Ishikawa (cell line): ENCODE measurements at regions not wholly inside any gene's neighbourhood (a gene's known extent, or its start where the extent isn't known, plus 50 kb on each side); places are given as distances from the start of the nearest gene placed in this dataset.

Experiments used
- CEBPB ChIP-seq: IDR thresholded peaks from 2 replicates; pipeline ENCODE4 v1.6.1; 2012
- CREB1 ChIP-seq: IDR thresholded peaks from 2 replicates; pipeline ENCODE4 v1.6.1; 2012; ENCODE audit warnings: low read depth
- EGR1 ChIP-seq: IDR thresholded peaks from 2 replicates; pipeline ENCODE4 v1.6.1; 2012
- EP300 ChIP-seq: IDR thresholded peaks from 2 replicates; pipeline ENCODE4 v1.6.1; 2012; ENCODE audit warnings: borderline replicate concordance
- FOXM1 ChIP-seq: IDR thresholded peaks from 2 replicates; pipeline ENCODE4 v1.6.1; 2012; ENCODE audit warnings: low read depth, borderline replicate concordance
- NFIC ChIP-seq: IDR thresholded peaks from 2 replicates; pipeline ENCODE4 v1.6.1; 2012
- RAD21 ChIP-seq: IDR thresholded peaks from 2 replicates; pipeline ENCODE4 v1.6.1; 2012; ENCODE audit warnings: low read depth
- TAF1 ChIP-seq: IDR thresholded peaks from 2 replicates; pipeline ENCODE4 v1.6.1; 2012; ENCODE audit warnings: low read depth, mild to moderate bottlenecking
- TCF12 ChIP-seq: IDR thresholded peaks from 2 replicates; pipeline ENCODE4 v1.6.1; 2012; ENCODE audit warnings: low read depth
- TEAD4 ChIP-seq: IDR thresholded peaks from 2 replicates; pipeline ENCODE4 v1.6.1; 2012
- YY1 ChIP-seq: IDR thresholded peaks from 2 replicates; pipeline ENCODE4 v1.6.1; 2012; ENCODE audit warnings: low read depth
- ZBTB7A ChIP-seq: IDR thresholded peaks from 2 replicates; pipeline ENCODE4 v1.6.1; 2012; ENCODE audit warnings: low read depth
- TF ChIP-seq, protein P1 (sequence below): IDR thresholded peaks from 2 replicates; pipeline ENCODE4 v1.6.1; 2012; ENCODE audit warnings: low read depth, mild to moderate bottlenecking
- TF ChIP-seq, protein P2 (sequence below): IDR thresholded peaks from 2 replicates; pipeline ENCODE4 v1.6.1; 2012
- TF ChIP-seq, protein P3 (sequence below): IDR thresholded peaks from 2 replicates; pipeline ENCODE4 v1.6.1; 2012

DNA sequence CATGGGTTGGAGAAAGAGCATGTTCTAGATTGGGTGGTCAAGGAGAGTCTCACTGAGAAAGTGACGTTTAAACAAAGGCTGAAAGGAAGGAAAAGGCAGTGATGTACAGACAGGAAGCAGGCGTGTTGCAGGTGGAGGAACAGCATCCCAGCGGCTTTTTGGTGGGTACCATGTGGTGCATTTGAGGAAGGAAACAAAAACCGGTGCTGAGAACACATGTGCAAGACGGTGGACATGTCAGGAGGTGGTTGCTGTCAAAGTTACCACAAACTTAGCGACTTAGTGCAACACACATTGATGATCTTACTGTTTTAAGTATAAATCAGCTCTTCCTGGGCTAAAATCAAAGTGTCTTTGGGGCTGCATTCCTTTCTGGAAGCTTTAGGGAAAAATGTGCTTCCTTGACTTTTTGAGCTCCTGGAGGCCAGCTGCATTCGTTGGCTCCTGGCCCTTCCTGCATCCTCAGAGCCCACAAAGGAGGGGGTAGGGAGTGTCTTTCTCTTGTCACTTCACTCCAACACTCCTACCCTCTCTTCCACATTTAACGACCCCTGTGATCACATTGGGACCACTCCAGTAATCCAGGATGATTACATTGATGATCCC is 380.6 kb downstream of the FBXO15 start:
- TF ChIP-seq TAF1 (no peak), YY1 (no peak), TEAD4 (no peak), CREB1 (no peak), CEBPB (no peak), NFIC (no peak), TCF12 (no peak), FOXM1 (no peak), RAD21 (no peak), EP300 (no peak), EGR1 (no peak), ZBTB7A (no peak)
- TF ChIP-seq, protein P1, sequence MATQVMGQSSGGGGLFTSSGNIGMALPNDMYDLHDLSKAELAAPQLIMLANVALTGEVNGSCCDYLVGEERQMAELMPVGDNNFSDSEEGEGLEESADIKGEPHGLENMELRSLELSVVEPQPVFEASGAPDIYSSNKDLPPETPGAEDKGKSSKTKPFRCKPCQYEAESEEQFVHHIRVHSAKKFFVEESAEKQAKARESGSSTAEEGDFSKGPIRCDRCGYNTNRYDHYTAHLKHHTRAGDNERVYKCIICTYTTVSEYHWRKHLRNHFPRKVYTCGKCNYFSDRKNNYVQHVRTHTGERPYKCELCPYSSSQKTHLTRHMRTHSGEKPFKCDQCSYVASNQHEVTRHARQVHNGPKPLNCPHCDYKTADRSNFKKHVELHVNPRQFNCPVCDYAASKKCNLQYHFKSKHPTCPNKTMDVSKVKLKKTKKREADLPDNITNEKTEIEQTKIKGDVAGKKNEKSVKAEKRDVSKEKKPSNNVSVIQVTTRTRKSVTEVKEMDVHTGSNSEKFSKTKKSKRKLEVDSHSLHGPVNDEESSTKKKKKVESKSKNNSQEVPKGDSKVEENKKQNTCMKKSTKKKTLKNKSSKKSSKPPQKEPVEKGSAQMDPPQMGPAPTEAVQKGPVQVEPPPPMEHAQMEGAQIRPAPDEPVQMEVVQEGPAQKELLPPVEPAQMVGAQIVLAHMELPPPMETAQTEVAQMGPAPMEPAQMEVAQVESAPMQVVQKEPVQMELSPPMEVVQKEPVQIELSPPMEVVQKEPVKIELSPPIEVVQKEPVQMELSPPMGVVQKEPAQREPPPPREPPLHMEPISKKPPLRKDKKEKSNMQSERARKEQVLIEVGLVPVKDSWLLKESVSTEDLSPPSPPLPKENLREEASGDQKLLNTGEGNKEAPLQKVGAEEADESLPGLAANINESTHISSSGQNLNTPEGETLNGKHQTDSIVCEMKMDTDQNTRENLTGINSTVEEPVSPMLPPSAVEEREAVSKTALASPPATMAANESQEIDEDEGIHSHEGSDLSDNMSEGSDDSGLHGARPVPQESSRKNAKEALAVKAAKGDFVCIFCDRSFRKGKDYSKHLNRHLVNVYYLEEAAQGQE = no peak
- TF ChIP-seq, protein P2, sequence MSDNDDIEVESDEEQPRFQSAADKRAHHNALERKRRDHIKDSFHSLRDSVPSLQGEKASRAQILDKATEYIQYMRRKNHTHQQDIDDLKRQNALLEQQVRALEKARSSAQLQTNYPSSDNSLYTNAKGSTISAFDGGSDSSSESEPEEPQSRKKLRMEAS = no peak
- TF ChIP-seq, protein P3, sequence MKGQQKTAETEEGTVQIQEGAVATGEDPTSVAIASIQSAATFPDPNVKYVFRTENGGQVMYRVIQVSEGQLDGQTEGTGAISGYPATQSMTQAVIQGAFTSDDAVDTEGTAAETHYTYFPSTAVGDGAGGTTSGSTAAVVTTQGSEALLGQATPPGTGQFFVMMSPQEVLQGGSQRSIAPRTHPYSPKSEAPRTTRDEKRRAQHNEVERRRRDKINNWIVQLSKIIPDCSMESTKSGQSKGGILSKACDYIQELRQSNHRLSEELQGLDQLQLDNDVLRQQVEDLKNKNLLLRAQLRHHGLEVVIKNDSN = no peak

DNA sequence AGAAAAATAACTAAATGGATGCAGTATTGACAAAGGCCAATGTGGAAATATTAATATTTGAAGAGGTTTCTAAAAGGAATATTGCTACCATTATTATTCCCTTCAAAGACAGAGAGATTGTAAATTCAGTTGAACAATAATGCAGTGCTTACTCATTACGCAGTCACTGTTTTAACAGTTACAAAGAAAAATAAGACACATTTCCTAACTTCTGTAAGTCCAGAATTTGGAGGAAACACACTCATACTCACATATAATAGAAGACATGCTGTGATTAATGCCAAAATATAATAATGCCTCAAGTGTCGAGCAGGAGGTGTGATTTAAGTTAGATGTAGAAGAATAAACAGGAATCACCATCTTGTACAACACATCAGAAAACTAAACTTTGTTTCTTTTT is 389.2 kb downstream of the FBXO15 start:
- no peak for TF ChIP-seq EP300
- TF ChIP-seq FOXM1 = no peak
- no peak for TF ChIP-seq TEAD4
- TF ChIP-seq ZBTB7A = no peak
- TF ChIP-seq EGR1 = no peak
- TF ChIP-seq RAD21 = no peak
- TF ChIP-seq, protein P3 = no peak
- no peak for TF ChIP-seq TAF1
- TF ChIP-seq YY1 = no peak
- no peak for TF ChIP-seq NFIC
- no peak for TF ChIP-seq CEBPB
- TF ChIP-seq CREB1 = no peak
- TF ChIP-seq, protein P1 = no peak
- TF ChIP-seq TCF12 = no peak
- TF ChIP-seq, protein P2 = no peak

DNA sequence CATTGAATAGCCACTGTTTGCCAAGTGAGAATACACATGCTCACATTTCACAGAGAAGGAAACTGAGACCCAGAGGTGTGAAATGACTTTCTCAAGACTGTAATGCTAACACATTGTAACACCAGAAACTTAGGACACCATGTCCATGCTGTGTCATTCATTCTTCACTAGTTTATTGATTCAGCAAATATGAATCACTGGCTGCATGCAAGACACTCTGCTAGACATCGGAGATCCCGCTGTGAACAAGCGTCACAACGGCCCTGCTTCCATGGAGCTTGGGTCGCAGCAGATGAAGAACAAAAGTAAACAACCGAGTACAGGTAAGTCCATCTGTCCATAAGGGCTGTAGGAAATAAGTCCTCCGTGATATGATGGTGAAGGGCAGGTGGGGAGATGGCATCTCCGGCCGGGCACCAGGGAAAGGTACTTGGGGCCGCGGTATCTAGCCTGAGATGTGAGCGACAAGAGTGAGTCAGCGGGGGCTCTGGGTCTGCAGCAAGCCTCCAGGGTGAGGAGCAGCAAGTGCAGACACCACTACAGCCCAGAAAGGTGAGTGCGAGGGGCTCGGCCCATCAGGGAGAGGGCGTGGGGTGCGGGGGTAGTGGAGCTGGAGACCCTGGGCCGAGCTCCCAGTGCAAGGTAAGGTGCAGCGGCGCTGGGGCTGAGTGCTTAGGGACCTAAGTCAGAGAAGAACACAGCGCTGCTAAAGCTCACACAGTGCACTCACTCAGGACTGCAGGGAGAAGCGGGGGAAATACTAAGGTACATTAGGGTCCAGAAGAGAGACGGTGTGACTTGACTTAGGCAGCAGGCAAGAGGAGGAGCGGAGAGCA is 391.2 kb downstream of the FBXO15 start:
- TF ChIP-seq NFIC = no peak
- TF ChIP-seq TEAD4 = no peak

DNA sequence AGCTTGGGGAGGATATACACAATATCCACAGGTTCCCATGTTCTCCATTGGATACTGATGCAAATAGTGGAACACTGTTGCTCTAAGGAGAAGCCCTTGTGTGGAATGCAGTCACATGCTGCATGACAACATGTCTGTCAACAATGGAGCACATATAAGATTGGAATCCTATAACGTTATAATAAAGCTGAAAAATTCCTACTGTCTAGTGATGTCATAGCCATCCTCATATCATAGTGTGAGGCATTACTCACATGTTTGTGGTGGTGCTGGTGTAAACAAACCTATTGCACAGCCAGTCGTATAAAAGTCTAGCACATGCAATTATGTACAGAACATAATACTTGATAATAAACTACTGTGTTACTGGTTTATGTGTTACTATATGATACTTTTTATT is 394.7 kb downstream of the FBXO15 start:
- TF ChIP-seq EGR1 (no peak), ZBTB7A (no peak)

DNA sequence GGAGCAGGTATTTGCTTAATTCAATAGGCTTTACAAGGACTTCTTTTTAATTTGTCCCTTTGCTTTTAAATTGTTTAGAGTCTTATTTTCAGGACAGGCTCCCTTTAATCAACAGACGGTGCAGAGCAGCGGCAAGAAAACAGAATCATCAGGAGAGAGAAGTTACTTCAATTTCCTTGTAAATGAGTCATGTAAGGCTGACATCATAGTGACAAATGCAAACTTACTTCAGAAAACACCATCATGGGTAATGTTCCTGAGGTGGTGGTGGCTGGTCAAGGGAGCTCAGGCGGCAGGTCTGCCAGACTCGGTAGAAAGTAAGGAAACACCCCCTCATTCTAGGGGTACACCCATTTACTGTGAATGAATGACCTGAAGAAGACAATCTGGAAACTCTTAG is 395.1 kb downstream of the FBXO15 start:
- TF ChIP-seq EGR1 (no peak), RAD21 (no peak), FOXM1 (no peak), TAF1 (no peak), TCF12 (no peak), NFIC (no peak), ZBTB7A (no peak), EP300 (no peak), YY1 (no peak)
- TF ChIP-seq, protein P3 = no peak
- TF ChIP-seq, protein P1 = no peak
- TF ChIP-seq, protein P2 = no peak
